HL-60 (cell line): ENCODE measurements at regions not wholly inside any gene's neighbourhood (a gene's known extent, or its start where the extent isn't known, plus 50 kb on each side); places are given as distances from the start of the nearest gene placed in this dataset.

ENCODE experiments used
- CTCF ChIP-seq: IDR thresholded peaks from one replicate; pipeline ENCODE4 v1.5.1; 2011; ENCODE audit warnings: low read length, control low read depth, inconsistent platforms; ENCODE audit not compliant: insufficient read depth
- GABPA ChIP-seq: IDR thresholded peaks from 2 replicates; pipeline ENCODE4 v1.6.1; 2012; ENCODE audit warnings: low read depth
- POLR2AphosphoS5 ChIP-seq: IDR thresholded peaks from 2 replicates; pipeline ENCODE4 v1.6.1; 2012; ENCODE audit warnings: low read depth
- REST ChIP-seq: IDR thresholded peaks from 2 replicates; pipeline ENCODE4 v1.6.1; 2012; ENCODE audit warnings: low read depth; ENCODE audit not compliant: insufficient replicate concordance

- TF ChIP-seq CTCF (no peak), POLR2AphosphoS5 (no peak), GABPA (no peak), REST (no peak)
These were observed 403.4 kb downstream of the OCA2 start for GRCh38 chr15:27695726-27696125.
